Left lung (tissue), 4 donors: ENCODE measurements at regions not wholly inside any gene's neighbourhood (a gene's known extent, or its start where the extent isn't known, plus 50 kb on each side); places are given as distances from the start of the nearest gene placed in this dataset.

Source experiments
- ATAC-seq: fragments of 200-7000 bp; cut with Tn5 transposase; one replicate; pipeline ENCODE4 v1.9.1; 2020; ENCODE audit warnings: moderate library complexity
- DNase-seq, 4 donors: peaks; one replicate each; pipeline ENCODE4 v3.0.0-alpha.2; 2013 to 2020
- H3K27ac ChIP-seq, 2 donors: fragments of 200-600 bp; sonication (generic) in 1 of 2; one replicate each; pipeline versions ENCODE4 v1.5.0 to v1.8.0; 2020 to 2021
- H3K27me3 ChIP-seq, 2 donors: fragments of 200-600 bp; sonication (generic) in 1 of 2; one replicate each; pipeline versions ENCODE4 v1.5.0 to v1.8.0; 2020 to 2021
- H3K36me3 ChIP-seq, 2 donors: fragments of 200-600 bp; sonication (generic) in 1 of 2; one replicate each; pipeline versions ENCODE4 v1.5.0 to v1.8.0; 2020 to 2021
- H3K4me1 ChIP-seq, 2 donors: fragments of 200-600 bp; one replicate each; pipeline ENCODE4 v1.8.0; 2021
- H3K4me3 ChIP-seq, 2 donors: fragments of 200-600 bp; sonication (generic) in 1 of 2; one replicate each; pipeline versions ENCODE4 v1.5.0 to v1.8.0; 2020 to 2021; ENCODE audit warnings: mild to moderate bottlenecking in 1 of 2
- H3K9me3 ChIP-seq, 2 donors: fragments of 200-600 bp; sonication (generic) in 1 of 2; one replicate each; pipeline versions ENCODE4 v1.5.0 to v1.8.0; 2020 to 2021
- intact Hi-C, 2 donors: fragments of 100-400 bp; cut with DNase I; formaldehyde crosslinking; loops; one replicate each; pipeline versions ENCODE4 v1.11.2 to v1.14.2; 2022
- TF ChIP-seq, protein P1 (sequence below), 2 donors: fragments of 200-600 bp; sonication (generic) in 1 of 2; IDR thresholded peaks; one replicate each; pipeline versions ENCODE4 v1.5.0 to v1.8.0; 2021; ENCODE audit warnings: antibody characterized with exemption in 2 of 2
- donor health status: DM: no; HTN: yes; CAD: no.
- donor health status: DM: no; HTN: no; CAD: no.

DNA sequence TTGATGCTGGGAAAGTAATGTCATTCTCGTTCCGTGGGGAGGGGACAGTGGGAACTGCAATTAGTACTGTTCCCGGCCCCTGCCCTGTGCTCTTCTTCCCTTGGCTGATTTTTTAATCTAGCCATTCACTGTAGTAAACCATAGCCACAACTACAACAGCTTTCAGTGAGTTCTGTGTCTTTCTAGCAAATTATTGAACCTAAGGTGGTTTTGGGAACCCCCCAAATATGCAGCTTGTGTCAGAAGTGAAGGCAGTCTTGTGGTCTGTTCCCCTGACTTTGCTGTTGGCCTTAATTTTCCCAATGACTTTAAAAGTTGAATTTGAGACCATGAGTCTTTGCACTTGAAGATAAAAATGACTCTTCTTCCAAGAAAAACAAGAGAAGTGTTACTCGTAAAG is 114.3 kb upstream of the ETV6 start:
- H3K27ac ChIP-seq: no peak overlapping the region
- intact Hi-C loops: no loop called here
- H3K4me1 ChIP-seq: no peaks in the 10 kb centered on the region
- DNase-seq (no peak), ATAC-seq (no peak)
- no peaks in the 10 kb centered on the region for H3K27me3 ChIP-seq
- H3K4me3 ChIP-seq: no peak overlapping the region
- TF ChIP-seq, protein P1, sequence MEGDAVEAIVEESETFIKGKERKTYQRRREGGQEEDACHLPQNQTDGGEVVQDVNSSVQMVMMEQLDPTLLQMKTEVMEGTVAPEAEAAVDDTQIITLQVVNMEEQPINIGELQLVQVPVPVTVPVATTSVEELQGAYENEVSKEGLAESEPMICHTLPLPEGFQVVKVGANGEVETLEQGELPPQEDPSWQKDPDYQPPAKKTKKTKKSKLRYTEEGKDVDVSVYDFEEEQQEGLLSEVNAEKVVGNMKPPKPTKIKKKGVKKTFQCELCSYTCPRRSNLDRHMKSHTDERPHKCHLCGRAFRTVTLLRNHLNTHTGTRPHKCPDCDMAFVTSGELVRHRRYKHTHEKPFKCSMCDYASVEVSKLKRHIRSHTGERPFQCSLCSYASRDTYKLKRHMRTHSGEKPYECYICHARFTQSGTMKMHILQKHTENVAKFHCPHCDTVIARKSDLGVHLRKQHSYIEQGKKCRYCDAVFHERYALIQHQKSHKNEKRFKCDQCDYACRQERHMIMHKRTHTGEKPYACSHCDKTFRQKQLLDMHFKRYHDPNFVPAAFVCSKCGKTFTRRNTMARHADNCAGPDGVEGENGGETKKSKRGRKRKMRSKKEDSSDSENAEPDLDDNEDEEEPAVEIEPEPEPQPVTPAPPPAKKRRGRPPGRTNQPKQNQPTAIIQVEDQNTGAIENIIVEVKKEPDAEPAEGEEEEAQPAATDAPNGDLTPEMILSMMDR (IDR thresholded peaks at IDR 0.05): no peak
- H3K36me3 ChIP-seq: no peaks in the 10 kb centered on the region
- H3K9me3 ChIP-seq: no peaks in the 10 kb centered on the region

DNA sequence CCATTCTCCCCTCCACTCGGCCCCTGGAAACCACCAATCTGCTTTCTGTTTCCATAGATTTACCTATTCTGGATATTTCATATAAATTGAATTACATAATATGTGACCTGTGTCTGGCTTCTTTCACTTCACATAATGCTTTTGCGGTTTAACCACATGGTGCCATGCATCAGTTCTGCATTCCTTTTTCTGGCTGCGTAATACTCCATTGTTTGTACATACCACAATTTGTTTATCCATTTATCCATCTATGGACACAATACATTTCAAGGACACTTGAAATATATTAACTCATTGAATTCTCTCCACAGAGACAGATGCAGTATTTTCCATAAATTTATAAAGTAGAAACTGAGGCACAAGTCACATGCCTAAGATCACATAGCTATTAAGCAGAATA is 110.3 kb upstream of the ETV6 start:
- Histone ChIP-seq H3K27me3 (no peaks in the 10 kb centered on the region), H3K27ac (no peak overlapping the region), H3K4me1 (no peaks in the 10 kb centered on the region), H3K9me3 (no peaks in the 10 kb centered on the region), H3K36me3 (no peaks in the 10 kb centered on the region), H3K4me3 (no peak overlapping the region)
- no peak for ATAC-seq
- no peak for DNase-seq
- intact Hi-C loops: no loop called here
- TF ChIP-seq, protein P1 (IDR thresholded peaks at IDR 0.05): no peak

DNA sequence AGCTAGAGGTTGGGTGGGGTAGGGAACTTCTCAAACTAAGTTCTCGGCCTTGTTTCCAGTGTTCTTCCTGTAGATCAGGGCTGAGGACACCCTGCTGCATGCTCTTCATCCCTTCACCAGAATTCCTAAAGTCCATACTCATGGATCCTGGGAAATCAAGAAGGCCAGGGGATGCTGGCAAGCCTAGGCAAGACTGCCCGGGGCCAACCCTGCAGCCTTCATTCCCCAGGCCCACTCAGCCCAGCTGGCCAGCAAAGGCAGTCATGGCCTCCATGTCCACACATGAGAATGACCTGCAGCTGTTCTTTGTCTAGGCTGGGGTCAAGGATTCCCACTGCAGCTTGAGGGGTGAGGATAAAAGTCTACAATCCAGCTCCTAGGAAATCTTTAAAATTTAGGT is 109.3 kb upstream of the ETV6 start:
- Histone ChIP-seq H3K4me1 (peaks cover 0 to 3% of the 10 kb centered on the region in 2 donors), H3K36me3 (no peaks in the 10 kb centered on the region), H3K27ac (no peak overlapping the region), H3K9me3 (no peaks in the 10 kb centered on the region), H3K27me3 (no peaks in the 10 kb centered on the region), H3K4me3 (no peak overlapping the region)
- TF ChIP-seq, protein P1 (IDR thresholded peaks at IDR 0.05): no peak
- DNase-seq (peak in 1 of 4 donors; percentile 30), ATAC-seq (no peak)
- intact Hi-C loops: no loop called here

DNA sequence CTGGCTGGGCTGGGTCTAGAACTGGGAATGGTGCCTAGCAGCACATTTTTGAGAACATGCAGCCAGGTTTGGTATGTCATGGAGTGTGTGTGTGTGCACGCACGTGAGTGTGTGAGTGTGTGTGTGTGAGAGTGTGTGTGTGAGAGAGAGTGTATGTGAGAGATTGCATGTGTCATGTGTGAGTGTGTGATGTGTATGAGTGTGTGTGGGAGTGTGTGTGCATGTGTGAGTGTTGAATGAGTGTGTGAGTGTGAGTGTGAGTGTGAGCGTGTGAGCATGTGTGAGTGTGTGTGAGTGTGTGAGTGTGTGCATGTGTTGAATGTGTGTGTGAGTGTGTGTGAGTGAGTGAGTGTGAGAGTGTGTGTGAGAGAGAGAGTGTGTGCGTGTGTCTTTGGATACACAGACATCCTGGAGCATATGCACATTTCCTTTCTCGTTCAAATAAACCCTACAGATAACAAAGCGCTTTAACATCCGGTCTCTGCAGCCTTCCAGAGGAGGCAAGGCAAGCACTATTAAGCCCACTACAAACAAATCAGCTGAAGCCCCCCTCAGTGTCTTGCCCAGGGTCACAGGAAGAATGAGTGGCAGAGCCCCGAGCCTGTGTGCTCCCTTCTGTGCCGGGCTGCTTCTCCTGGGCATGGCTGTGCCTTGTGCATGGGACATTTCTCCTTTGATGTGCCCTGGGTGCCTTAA is 108.7 kb upstream of the ETV6 start:
- Histone ChIP-seq H3K36me3 (no peaks in the 10 kb centered on the region), H3K4me3 (no peak overlapping the region), H3K27ac (no peak overlapping the region), H3K9me3 (no peaks in the 10 kb centered on the region), H3K27me3 (no peaks in the 10 kb centered on the region), H3K4me1 (peaks cover 0 to 9% of the 10 kb centered on the region in 2 donors)
- TF ChIP-seq, protein P1 (IDR thresholded peaks at IDR 0.05): no peak
- ATAC-seq (no peak), DNase-seq (no peak)
- intact Hi-C loops: no loop called here

DNA sequence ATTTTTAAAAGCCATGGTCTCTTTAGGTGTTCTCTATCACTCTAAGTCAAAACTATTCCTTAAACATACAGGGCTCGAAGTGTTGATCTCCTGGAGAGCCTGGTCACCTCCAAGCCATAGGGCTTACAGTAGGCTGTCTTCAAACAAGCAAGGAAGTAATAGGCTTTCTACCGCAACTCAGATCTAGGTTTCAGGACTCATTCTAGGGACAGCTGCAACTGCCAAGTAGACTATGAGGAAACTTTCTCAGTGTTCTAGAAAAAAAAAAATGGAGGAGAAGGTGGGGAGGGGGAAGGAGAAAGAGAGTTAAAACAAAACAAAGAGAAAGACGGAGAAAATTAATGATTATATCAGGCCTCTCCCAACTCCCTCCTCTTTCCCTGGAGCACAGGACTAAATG is 106.9 kb upstream of the ETV6 start:
- TF ChIP-seq, protein P1 (IDR thresholded peaks at IDR 0.05): no peak
- Histone ChIP-seq H3K4me1 (peaks cover 0 to 13% of the 10 kb centered on the region in 2 donors), H3K36me3 (no peaks in the 10 kb centered on the region), H3K27ac (no peak overlapping the region), H3K27me3 (no peaks in the 10 kb centered on the region), H3K9me3 (no peaks in the 10 kb centered on the region), H3K4me3 (no peak overlapping the region)
- no peak for DNase-seq
- ATAC-seq: no peak
- intact Hi-C loops: no loop called here
